IMR-90 (cell line): ENCODE measurements at regions not wholly inside any gene's neighbourhood (a gene's known extent, or its start where the extent isn't known, plus 50 kb on each side); places are given as distances from the start of the nearest gene placed in this dataset.

Experiments
- ATAC-seq: fragments of 200-7000 bp; cut with Tn5 transposase; 2 replicates; pipeline ENCODE4 v1.9.1; 2020; ENCODE audit warnings: low read depth, mild to moderate bottlenecking, moderate library complexity
- BruUV-seq: library from RNA; stranded (reverse); fragments of 400-500 nt; replicated peaks from 2 replicates; lab custom pipeline; 2021; lab: Mats Ljungman, UMichigan
- CTCF ChIA-PET: fragments of 300-600 bp; formaldehyde crosslinking; extraction: SDS; loops from one replicate; lab custom pipeline; 2021; ENCODE audit warnings: antibody characterized with exemption; lab: Yijun Ruan, JAX
- POLR2A ChIA-PET: fragments of 300-600 bp; sonication (Branson Sonifier 250); formaldehyde crosslinking; loops from one replicate; lab custom pipeline; 2022; ENCODE audit warnings: antibody characterized with exemption; ENCODE audit not compliant: unreplicated experiment; lab: Charles Lee
- DNase-seq: peaks from one replicate; pipeline ENCODE4 v3.0.0; 2013
- H2AFZ ChIP-seq: replicated peaks from 2 replicates; pipeline ENCODE3; 2013; ENCODE audit warnings: low read length, mild to moderate bottlenecking; ENCODE audit not compliant: poor library complexity
- H2AK5ac ChIP-seq: 2 replicates; pipeline ENCODE4 v1.6.1; 2013; ENCODE audit warnings: low read depth, low read length, inconsistent platforms
- H2AK9ac ChIP-seq: replicated peaks from 2 replicates; pipeline ENCODE3; 2013; ENCODE audit warnings: mild to moderate bottlenecking, low read depth, low read length, moderate library complexity; ENCODE audit not compliant: poor library complexity
- H2BK120ac ChIP-seq: 2 replicates; pipeline ENCODE4 v1.6.1; 2013; ENCODE audit warnings: low read depth, low read length, inconsistent platforms
- H2BK15ac ChIP-seq: 3 replicates; pipeline ENCODE4 v1.6.1; 2013; ENCODE audit warnings: low read depth, low read length, inconsistent platforms
- H2BK20ac ChIP-seq: 2 replicates; pipeline ENCODE4 v1.6.1; 2013; ENCODE audit warnings: low read depth, mild to moderate bottlenecking, inconsistent platforms, low read length, moderate library complexity
- H2BK5ac ChIP-seq: 2 replicates; pipeline ENCODE4 v1.6.1; 2013; ENCODE audit warnings: mild to moderate bottlenecking, low read depth, low read length, inconsistent platforms; ENCODE audit not compliant: poor library complexity, severe bottlenecking
- H3K14ac ChIP-seq: replicated peaks from 2 replicates; pipeline ENCODE4 v1.6.1; 2013; ENCODE audit warnings: low read depth, low read length, inconsistent platforms
- H3K18ac ChIP-seq: 2 replicates; pipeline ENCODE4 v1.6.1; 2013; ENCODE audit warnings: low read depth, low read length, control low read depth
- H3K23ac ChIP-seq: 2 replicates; pipeline ENCODE4 v1.6.1; 2013; ENCODE audit warnings: low read depth, low read length, inconsistent platforms
- H3K27ac ChIP-seq: 2 replicates; pipeline ENCODE4 v1.5.1; 2013; ENCODE audit warnings: mild to moderate bottlenecking, control low read depth, low read length; ENCODE audit not compliant: insufficient read depth
- H3K27me3 ChIP-seq: 2 replicates; pipeline ENCODE4 v1.6.1; 2013; ENCODE audit warnings: low read length; ENCODE audit not compliant: control insufficient read depth, insufficient read depth
- H3K36me3 ChIP-seq: 2 replicates; pipeline ENCODE4 v1.6.1; 2013; ENCODE audit warnings: low read length, mixed read lengths; ENCODE audit not compliant: control insufficient read depth, insufficient read depth
- H3K4ac ChIP-seq: 2 replicates; pipeline ENCODE4 v1.6.1; 2013; ENCODE audit warnings: low read depth, low read length, inconsistent platforms
- H3K4me1 ChIP-seq: 2 replicates; pipeline ENCODE4 v1.6.1; 2013; ENCODE audit warnings: low read length, mixed read lengths; ENCODE audit not compliant: control insufficient read depth, insufficient read depth
- H3K4me2 ChIP-seq: 2 replicates; pipeline ENCODE4 v1.6.1; 2013; ENCODE audit warnings: low read depth, mild to moderate bottlenecking, control low read depth, low read length, moderate library complexity
- H3K4me3 ChIP-seq: 2 replicates; pipeline ENCODE4 v1.5.1; 2013; ENCODE audit warnings: low read depth, mild to moderate bottlenecking, control low read depth, low read length, moderate library complexity; ENCODE audit not compliant: insufficient read depth
- H3K56ac ChIP-seq: 2 replicates; pipeline ENCODE4 v1.6.1; 2013; ENCODE audit warnings: low read length, inconsistent platforms; ENCODE audit not compliant: insufficient read depth; ENCODE audit errors: extremely low read depth
- H3K79me1 ChIP-seq, 2 experiments: 2 replicates each; pipeline ENCODE4 v1.6.1; 2013; ENCODE audit warnings: low read length in 2 of 2, inconsistent platforms in 1 of 2, low read depth in 1 of 2
- H3K9ac ChIP-seq: 2 replicates; pipeline ENCODE4 v1.6.1; 2013; ENCODE audit warnings: low read depth, low read length, control low read depth
- H3K9me1 ChIP-seq: 2 replicates; pipeline ENCODE4 v1.6.1; 2013; ENCODE audit warnings: low read length, inconsistent platforms; ENCODE audit not compliant: insufficient read depth
- H3K9me3 ChIP-seq: 2 replicates; pipeline ENCODE4 v1.6.1; 2013; ENCODE audit warnings: low read length; ENCODE audit not compliant: control insufficient read depth, insufficient read depth
- H4K20me1 ChIP-seq: 2 replicates; pipeline ENCODE4 v1.6.1; 2013; ENCODE audit warnings: low read length, inconsistent platforms; ENCODE audit not compliant: insufficient read depth
- H4K5ac ChIP-seq: 2 replicates; pipeline ENCODE4 v1.6.1; 2013; ENCODE audit warnings: mild to moderate bottlenecking, low read depth, low read length, control low read depth
- H4K8ac ChIP-seq, 2 experiments: 2 replicates each; pipeline ENCODE4 v1.6.1; 2013; ENCODE audit warnings: low read depth in 2 of 2, low read length in 2 of 2, control low read depth in 1 of 2, inconsistent platforms in 1 of 2
- H4K91ac ChIP-seq: 2 replicates; pipeline ENCODE4 v1.6.1; 2013; ENCODE audit warnings: low read depth, low read length, inconsistent platforms; ENCODE audit not compliant: insufficient read depth
- NFE2L2 ChIP-seq: fragments of 150-350 bp; IDR thresholded peaks from 2 replicates; pipeline ENCODE4 v1.6.1; 2016; ENCODE audit warnings: low read depth, mild to moderate bottlenecking, low read length
- RCOR1 ChIP-seq: IDR thresholded peaks from 2 replicates; pipeline ENCODE4 v1.6.1; 2012; ENCODE audit warnings: mild to moderate bottlenecking, low read length, improper control_type of control experiment; ENCODE audit not compliant: insufficient replicate concordance
- RFX5 ChIP-seq: IDR thresholded peaks from 2 replicates; pipeline ENCODE4 v1.8.0; 2012; ENCODE audit warnings: low read depth, mild to moderate bottlenecking, low read length, moderate library complexity
- SMC3 ChIP-seq: fragments of 150-350 bp; IDR thresholded peaks from 2 replicates; pipeline ENCODE4 v1.6.1; 2016; ENCODE audit warnings: low read depth, mild to moderate bottlenecking, antibody characterized with exemption, low read length, moderate library complexity
- WGBS, 2 experiments: methylation state at CpG; one replicate each; pipeline versions ENCODE4 v1.1.5 to v1.1.7; 2013; ENCODE audit warnings: missing lambda C conversion rate in 2 of 2; ENCODE audit not compliant: insufficient read length in 1 of 2; ENCODE audit errors: extremely low coverage in 2 of 2; 5-methylcytosine and 5-hydroxymethylcytosine counted together
- dilution Hi-C: fragments of 300-500 bp; cut with HindIII; formaldehyde crosslinking; loops from one replicate; pipeline ENCODE4 v1.14.3; 2018; ENCODE audit warnings: low sequenced_read_pairs; ENCODE audit not compliant: unreplicated experiment
- in situ Hi-C: fragments of 300-500 bp; cut with MboI; formaldehyde crosslinking; loops from 3 replicates; pipeline ENCODE4 v1.14.3; 2019; ENCODE audit warnings: low sequenced_read_pairs, inconsistent platforms, mixed read lengths
- intact Hi-C: fragments of 100-400 bp; cut with micrococcal nuclease; formaldehyde crosslinking; loops from 2 replicates; pipeline ENCODE4 v1.10.0; 2022

GRCh38 chr9:106795031-106795430 is 67.9 kb upstream of the ZNF462 start:
- Histone ChIP-seq H4K5ac (no peak overlapping the region), H3K23ac (no peak overlapping the region), H3K9ac (no peak overlapping the region), H2BK120ac (no peak overlapping the region), H3K56ac (no peak overlapping the region), H3K9me1 (no peaks in the 10 kb centered on the region), H4K91ac (no peak overlapping the region), H3K4me3 (no peak overlapping the region), H2BK20ac (no peak overlapping the region), H2AFZ (no peak overlapping the region), H4K8ac (no peak overlapping the region), H2AK9ac (no peak overlapping the region), H3K4ac (no peak overlapping the region), H3K14ac (no peak overlapping the region), H2BK5ac (no peak overlapping the region), H3K27me3 (no peaks in the 10 kb centered on the region), H2AK5ac (no peak overlapping the region), H3K4me1 (0 out of 2 replicates have a peak, but pooled peaks cover 3% of the 10 kb centered on the region), H3K18ac (no peak overlapping the region), H3K9me3 (no peaks in the 10 kb centered on the region), H3K27ac (no peak overlapping the region), H3K79me1 (no peaks in the 10 kb centered on the region), H4K20me1 (no peaks in the 10 kb centered on the region), H3K36me3 (no peaks in the 10 kb centered on the region), H2BK15ac (no peak overlapping the region), H3K4me2 (no peak overlapping the region)
- dilution Hi-C loops, result no loop called here
- no peak for ATAC-seq
- DNase-seq, result no peak
- CTCF ChIA-PET, result no interaction called here
- WGBS, 2 experiments, result 81% methylated on average over 3 of the region's 4 CpGs; no CpG with 5 or more reads in 1 of the 2 experiments
- in situ Hi-C loops, result no loop called here
- TF ChIP-seq RCOR1, result no peak
- no peak for TF ChIP-seq NFE2L2
- no peak for TF ChIP-seq RFX5
- no peak for TF ChIP-seq SMC3
- intact Hi-C loops, result no loop called here
- no TSS peak for BruUV-seq
- POLR2A ChIA-PET, result no interaction called here
